KMS-11 (cell line): ENCODE measurements at regions not wholly inside any gene's neighbourhood (a gene's known extent, or its start where the extent isn't known, plus 50 kb on each side); places are given as distances from the start of the nearest gene placed in this dataset.

Source experiments
- H2AFZ ChIP-seq: fragments of 200-600 bp; sonication (generic); 2 replicates; pipeline ENCODE4 v1.6.1; 2016; ENCODE audit warnings: antibody characterized with exemption, mixed run types, low read depth
- H3K27ac ChIP-seq: fragments of 200-600 bp; sonication (generic); 2 replicates; pipeline ENCODE4 v1.6.1; 2016; ENCODE audit warnings: mild to moderate bottlenecking, mixed run types
- H3K27me3 ChIP-seq: fragments of 200-600 bp; sonication (generic); 2 replicates; pipeline ENCODE4 v1.6.1; 2017; ENCODE audit warnings: mild to moderate bottlenecking, low read depth, mixed run types, moderate library complexity; ENCODE audit not compliant: insufficient read depth
- H3K36me3 ChIP-seq: fragments of 200-600 bp; sonication (generic); 2 replicates; pipeline ENCODE4 v1.6.1; 2017; ENCODE audit warnings: mild to moderate bottlenecking, mixed run types; ENCODE audit not compliant: insufficient read depth
- H3K4me1 ChIP-seq: fragments of 200-600 bp; sonication (generic); 2 replicates; pipeline ENCODE4 v1.6.1; 2016; ENCODE audit warnings: mild to moderate bottlenecking, low read depth, mixed run types; ENCODE audit not compliant: poor library complexity, severe bottlenecking
- H3K4me2 ChIP-seq: fragments of 200-600 bp; sonication (generic); 2 replicates; pipeline ENCODE4 v1.7.0; 2016; ENCODE audit warnings: mild to moderate bottlenecking, mixed run types
- H3K4me3 ChIP-seq: fragments of 200-600 bp; sonication (generic); IDR thresholded peaks from 2 replicates; pipeline ENCODE4 v1.6.1; 2017; ENCODE audit warnings: low read depth, low read length, mixed read lengths; ENCODE audit not compliant: insufficient read depth
- H3K79me2 ChIP-seq: fragments of 200-600 bp; sonication (generic); 2 replicates; pipeline ENCODE4 v1.6.1; 2016; ENCODE audit warnings: low read depth, mixed run types; ENCODE audit not compliant: insufficient read depth
- H3K9ac ChIP-seq: fragments of 200-600 bp; sonication (generic); 2 replicates; pipeline ENCODE4 v1.6.1; 2016; ENCODE audit warnings: mild to moderate bottlenecking, mixed run types
- H4K20me1 ChIP-seq: fragments of 200-600 bp; sonication (generic); 2 replicates; pipeline ENCODE4 v1.6.1; 2016; ENCODE audit warnings: mild to moderate bottlenecking, mixed run types; ENCODE audit not compliant: insufficient read depth
- TF ChIP-seq, protein P1 (sequence below): fragments of 200-600 bp; sonication (generic); conservative IDR thresholded peaks from 2 replicates; pipeline ENCODE4 v1.6.1; 2017; ENCODE audit warnings: low read depth, mild to moderate bottlenecking, antibody characterized with exemption, low read length, moderate library complexity, mixed read lengths

DNA sequence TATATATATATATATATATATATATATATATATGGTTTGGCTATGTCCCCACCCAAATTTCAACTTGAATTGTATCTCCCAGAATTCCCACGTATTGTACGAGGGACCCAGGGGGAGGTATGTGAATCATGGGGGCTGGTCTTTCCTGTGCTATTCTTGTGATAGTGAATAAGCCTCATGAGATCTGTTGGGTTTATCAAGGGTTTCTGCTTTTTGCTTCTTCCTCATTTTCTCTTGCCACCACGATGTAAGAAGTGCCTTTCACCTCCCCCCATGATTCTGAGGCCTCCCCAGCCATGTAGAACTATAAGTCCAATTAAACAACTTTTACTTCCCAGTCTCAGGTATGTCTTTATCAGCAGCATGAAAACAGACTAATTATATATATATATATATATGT lies 52.3 kb upstream of the ADAMTS2 start:
- Histone ChIP-seq H3K27ac (no peak overlapping the region), H3K4me2 (no peak overlapping the region), H3K9ac (no peak overlapping the region), H4K20me1 (no peaks in the 10 kb centered on the region), H2AFZ (no peak overlapping the region), H3K4me3 (no peak overlapping the region), H3K4me1 (no peaks in the 10 kb centered on the region), H3K36me3 (no peaks in the 10 kb centered on the region), H3K79me2 (no peaks in the 10 kb centered on the region), H3K27me3 (no peaks in the 10 kb centered on the region)
- TF ChIP-seq, protein P1, sequence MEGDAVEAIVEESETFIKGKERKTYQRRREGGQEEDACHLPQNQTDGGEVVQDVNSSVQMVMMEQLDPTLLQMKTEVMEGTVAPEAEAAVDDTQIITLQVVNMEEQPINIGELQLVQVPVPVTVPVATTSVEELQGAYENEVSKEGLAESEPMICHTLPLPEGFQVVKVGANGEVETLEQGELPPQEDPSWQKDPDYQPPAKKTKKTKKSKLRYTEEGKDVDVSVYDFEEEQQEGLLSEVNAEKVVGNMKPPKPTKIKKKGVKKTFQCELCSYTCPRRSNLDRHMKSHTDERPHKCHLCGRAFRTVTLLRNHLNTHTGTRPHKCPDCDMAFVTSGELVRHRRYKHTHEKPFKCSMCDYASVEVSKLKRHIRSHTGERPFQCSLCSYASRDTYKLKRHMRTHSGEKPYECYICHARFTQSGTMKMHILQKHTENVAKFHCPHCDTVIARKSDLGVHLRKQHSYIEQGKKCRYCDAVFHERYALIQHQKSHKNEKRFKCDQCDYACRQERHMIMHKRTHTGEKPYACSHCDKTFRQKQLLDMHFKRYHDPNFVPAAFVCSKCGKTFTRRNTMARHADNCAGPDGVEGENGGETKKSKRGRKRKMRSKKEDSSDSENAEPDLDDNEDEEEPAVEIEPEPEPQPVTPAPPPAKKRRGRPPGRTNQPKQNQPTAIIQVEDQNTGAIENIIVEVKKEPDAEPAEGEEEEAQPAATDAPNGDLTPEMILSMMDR: no peak
